Dendritic cell treated with granulocyte-macrophage colony-stimulating factor and Interleukin-4, amounts not matched to agents 40 ng/mL and 50 ng/mL, for 4 days (primary cell): ENCODE measurements at regions not wholly inside any gene's neighbourhood (a gene's known extent, or its start where the extent isn't known, plus 50 kb on each side); places are given as distances from the start of the nearest gene placed in this dataset.

ENCODE experiments used
- H3K27ac Mint-ChIP-seq: one replicate; pipeline ENCODE4 v1.8.0; 2022; ENCODE audit warnings: mild to moderate bottlenecking, mixed read lengths
- H3K27me3 Mint-ChIP-seq: one replicate; pipeline ENCODE4 v1.8.0; 2022; ENCODE audit warnings: mild to moderate bottlenecking, mixed read lengths
- H3K36me3 Mint-ChIP-seq: one replicate; pipeline ENCODE4 v1.8.0; 2022; ENCODE audit warnings: low read depth, mixed read lengths
- H3K4me1 Mint-ChIP-seq: one replicate; pipeline ENCODE4 v1.8.0; 2022; ENCODE audit warnings: low read depth, mixed read lengths
- H3K4me3 Mint-ChIP-seq: one replicate; pipeline ENCODE4 v1.8.0; 2022; ENCODE audit warnings: mild to moderate bottlenecking, moderate library complexity, mixed read lengths
- H3K9me3 Mint-ChIP-seq: one replicate; pipeline ENCODE4 v1.8.0; 2022; ENCODE audit warnings: mixed read lengths
- intact Hi-C: fragments of 100-400 bp; cut with micrococcal nuclease; formaldehyde crosslinking; loops from one replicate; pipeline ENCODE4 v1.15.0; 2022

GRCh38 chr3:135688003-135688402 lies 277.5 kb upstream of the PPP2R3A start:
- Mint-ChIP-seq H3K4me3 (no peak overlapping the region), H3K9me3 (peaks cover 9% of the 10 kb centered on the region), H3K27ac (no peak overlapping the region), H3K27me3 (no peaks in the 10 kb centered on the region), H3K36me3 (no peaks in the 10 kb centered on the region), H3K4me1 (no peaks in the 10 kb centered on the region)
- intact Hi-C loops = no loop called here

DNA sequence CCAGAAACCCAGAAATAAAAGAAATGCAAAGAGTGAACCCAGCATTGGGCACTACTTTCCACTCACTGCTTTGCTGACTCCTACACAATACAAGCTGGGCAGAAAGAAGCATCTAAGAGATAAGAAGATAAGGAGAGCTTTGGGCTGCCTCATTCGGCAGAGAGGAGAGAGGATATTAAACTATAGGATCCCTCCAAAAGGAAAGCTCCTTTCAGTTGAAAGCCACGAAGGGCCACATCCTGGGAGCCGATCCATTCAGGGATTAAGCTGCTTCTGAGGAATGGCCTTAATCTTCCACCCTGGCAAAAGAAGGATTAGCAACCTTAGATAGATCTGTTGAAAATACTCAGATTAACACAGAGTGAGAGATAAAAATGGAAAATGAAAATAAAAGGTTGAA lies 274.9 kb upstream of the PPP2R3A start:
- no peak overlapping the region for H3K4me3 Mint-ChIP-seq
- H3K36me3 Mint-ChIP-seq = no peaks in the 10 kb centered on the region
- no peaks in the 10 kb centered on the region for H3K27me3 Mint-ChIP-seq
- no peak overlapping the region for H3K27ac Mint-ChIP-seq
- H3K9me3 Mint-ChIP-seq = peaks cover 9% of the 10 kb centered on the region
- H3K4me1 Mint-ChIP-seq = no peaks in the 10 kb centered on the region
- intact Hi-C loops = no loop called here

DNA sequence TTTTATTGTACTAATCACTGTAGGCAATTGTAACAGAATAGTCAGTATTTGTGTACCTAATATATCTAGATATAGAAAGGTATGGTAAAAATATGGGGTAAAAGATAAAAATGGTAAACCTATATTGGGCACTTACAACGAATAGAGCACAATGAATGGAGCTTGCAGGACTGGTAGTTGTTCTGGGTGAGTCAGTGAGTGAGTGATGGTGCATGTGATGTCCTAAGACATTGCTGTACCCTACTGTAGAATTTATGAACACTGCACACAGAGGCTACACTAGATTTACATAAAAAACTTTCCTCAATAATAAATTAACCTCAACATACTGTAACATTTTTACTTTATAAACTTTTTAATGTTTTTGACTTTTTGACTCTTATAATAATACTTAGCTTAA lies 274.3 kb upstream of the PPP2R3A start:
- Mint-ChIP-seq H3K9me3 (peaks cover 9% of the 10 kb centered on the region), H3K36me3 (no peaks in the 10 kb centered on the region), H3K4me1 (no peaks in the 10 kb centered on the region), H3K4me3 (no peak overlapping the region), H3K27ac (no peak overlapping the region), H3K27me3 (no peaks in the 10 kb centered on the region)
- intact Hi-C loops = no loop called here

DNA sequence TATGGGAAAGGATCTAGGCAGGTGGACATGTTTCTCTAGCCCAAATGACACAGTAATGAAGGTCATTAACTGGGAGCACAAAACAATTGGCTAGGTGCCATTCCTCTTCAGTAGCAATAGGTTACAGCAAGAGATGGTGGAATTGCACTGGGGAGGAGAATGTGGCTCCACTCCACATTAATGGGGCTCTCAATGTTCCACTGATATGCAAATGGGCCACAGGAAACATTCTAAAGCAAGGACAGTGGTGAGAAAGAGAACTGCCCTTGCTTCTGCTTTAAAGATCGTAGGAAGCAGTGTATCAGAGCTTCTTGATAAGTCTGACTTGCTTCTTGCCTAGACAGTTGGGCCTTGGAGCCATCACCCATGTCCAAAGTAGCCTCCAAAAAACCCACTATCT lies 271.4 kb upstream of the PPP2R3A start:
- no peak overlapping the region for H3K27ac Mint-ChIP-seq
- no peaks in the 10 kb centered on the region for H3K9me3 Mint-ChIP-seq
- no peaks in the 10 kb centered on the region for H3K27me3 Mint-ChIP-seq
- H3K36me3 Mint-ChIP-seq = no peaks in the 10 kb centered on the region
- no peaks in the 10 kb centered on the region for H3K4me1 Mint-ChIP-seq
- no peak overlapping the region for H3K4me3 Mint-ChIP-seq
- intact Hi-C loops = no loop called here

GRCh38 chr3:135699741-135700140 lies 265.8 kb upstream of the PPP2R3A start:
- H3K27me3 Mint-ChIP-seq = no peaks in the 10 kb centered on the region
- no peaks in the 10 kb centered on the region for H3K4me1 Mint-ChIP-seq
- H3K27ac Mint-ChIP-seq = no peak overlapping the region
- no peaks in the 10 kb centered on the region for H3K36me3 Mint-ChIP-seq
- intact Hi-C loops = no loop called here
- H3K4me3 Mint-ChIP-seq = no peak overlapping the region
- no peaks in the 10 kb centered on the region for H3K9me3 Mint-ChIP-seq

- intact Hi-C loops = no loop called here
- no peak overlapping the region for H3K4me3 Mint-ChIP-seq
- no peaks in the 10 kb centered on the region for H3K36me3 Mint-ChIP-seq
- no peaks in the 10 kb centered on the region for H3K27me3 Mint-ChIP-seq
- H3K4me1 Mint-ChIP-seq = no peaks in the 10 kb centered on the region
- peaks cover 10% of the 10 kb centered on the region for H3K9me3 Mint-ChIP-seq
- H3K27ac Mint-ChIP-seq = no peak overlapping the region
Measured at GRCh38 chr3:135706758-135707375, 258.7 kb upstream of the PPP2R3A start.

DNA sequence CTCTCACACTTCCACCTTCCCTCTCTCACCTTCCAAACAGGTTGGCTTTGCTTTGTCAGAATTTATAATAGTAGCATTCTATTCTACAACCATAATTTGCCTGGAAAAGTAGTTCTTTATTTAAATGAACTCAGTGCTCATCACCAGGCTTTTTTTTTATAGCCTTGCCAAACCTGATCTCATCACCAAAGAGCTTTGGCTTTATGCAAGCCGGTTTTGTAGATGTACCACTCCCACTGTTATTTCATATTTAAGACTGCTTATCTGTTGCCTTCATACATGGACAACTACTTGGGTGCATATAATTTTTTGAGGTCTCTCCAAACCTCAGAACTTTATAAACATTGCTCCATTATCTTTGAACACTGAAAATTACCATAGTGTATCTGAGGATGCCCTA lies 246.1 kb upstream of the PPP2R3A start:
- no peaks in the 10 kb centered on the region for H3K27me3 Mint-ChIP-seq
- H3K36me3 Mint-ChIP-seq = no peaks in the 10 kb centered on the region
- no peaks in the 10 kb centered on the region for H3K4me1 Mint-ChIP-seq
- intact Hi-C loops = no loop called here
- H3K4me3 Mint-ChIP-seq = no peak overlapping the region
- peaks cover 21% of the 10 kb centered on the region for H3K9me3 Mint-ChIP-seq
- no peak overlapping the region for H3K27ac Mint-ChIP-seq

DNA sequence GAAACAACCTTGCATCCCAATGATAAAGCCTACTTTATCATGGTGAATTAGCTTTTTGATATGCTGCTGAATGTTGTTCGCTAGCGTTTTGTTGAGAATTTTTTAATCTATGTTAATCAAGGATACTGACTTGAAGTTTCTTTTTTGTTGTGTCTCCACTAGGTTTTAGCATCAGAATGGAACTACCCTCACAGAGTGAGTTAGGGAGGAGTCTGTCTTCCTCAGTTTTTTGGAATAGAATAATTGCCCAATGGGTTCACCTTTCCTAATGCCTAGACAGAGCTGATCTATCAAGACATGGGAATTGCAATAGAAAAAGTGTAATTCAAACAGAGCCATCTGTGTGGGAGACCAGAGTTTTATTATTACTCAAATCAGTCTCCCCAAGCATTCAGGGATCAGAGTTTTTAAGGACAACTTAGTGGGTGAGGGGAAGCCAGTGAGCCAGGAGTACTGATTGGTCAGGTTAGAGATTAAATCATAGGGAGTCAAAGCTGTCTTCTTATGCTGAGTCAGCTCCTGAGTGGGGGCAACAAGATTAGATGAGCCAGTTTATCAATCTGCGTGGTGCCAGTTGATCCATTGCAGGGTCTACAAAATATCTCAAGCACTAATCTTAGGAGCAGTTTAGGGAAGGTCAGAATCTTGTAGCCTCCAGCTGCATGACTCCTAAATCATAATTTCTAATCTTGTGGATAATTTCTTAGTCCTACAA lies 237.4 kb upstream of the PPP2R3A start:
- Mint-ChIP-seq H3K4me1 (no peaks in the 10 kb centered on the region), H3K4me3 (no peak overlapping the region), H3K27ac (no peak overlapping the region), H3K27me3 (no peaks in the 10 kb centered on the region), H3K9me3 (peaks cover 74% of the 10 kb centered on the region), H3K36me3 (no peaks in the 10 kb centered on the region)
- intact Hi-C loops = no loop called here

- Mint-ChIP-seq H3K27me3 (no peaks in the 10 kb centered on the region), H3K4me3 (no peak overlapping the region), H3K4me1 (no peaks in the 10 kb centered on the region), H3K27ac (no peak overlapping the region), H3K36me3 (no peaks in the 10 kb centered on the region), H3K9me3 (peaks cover 62% of the 10 kb centered on the region)
- intact Hi-C loops = no loop called here
Measured at GRCh38 chr3:135731546-135731945, 234.0 kb upstream of the PPP2R3A start.

DNA sequence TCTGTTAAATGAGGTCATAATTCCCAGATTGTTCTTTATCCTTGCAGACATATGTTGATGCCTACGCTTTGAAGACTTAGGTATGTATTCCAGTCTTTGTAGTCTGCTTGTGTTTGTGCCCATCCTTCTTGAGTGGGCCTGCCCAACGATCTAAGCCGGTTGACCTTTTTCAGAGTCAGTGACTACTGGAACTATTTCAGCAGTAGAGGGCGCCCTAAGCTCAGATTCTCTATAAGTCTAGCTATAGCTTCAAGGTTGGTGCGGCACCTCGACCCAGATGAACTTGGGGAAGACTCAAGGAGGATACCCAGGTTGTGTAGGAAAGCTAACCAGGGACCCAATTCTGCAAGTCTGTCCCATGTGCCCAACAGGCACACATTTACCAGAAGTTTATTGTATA lies 228.8 kb upstream of the PPP2R3A start:
- intact Hi-C loops = no loop called here
- H3K4me1 Mint-ChIP-seq = no peaks in the 10 kb centered on the region

GRCh38 chr3:135739779-135740178 lies 225.7 kb upstream of the PPP2R3A start:
- intact Hi-C loops = no loop called here
- Mint-ChIP-seq H3K27me3 (no peaks in the 10 kb centered on the region), H3K27ac (no peak overlapping the region)

More for the DNA sequence above, 228.8 kb upstream of the PPP2R3A start:
- peaks cover 58% of the 10 kb centered on the region for H3K9me3 Mint-ChIP-seq
- no peaks in the 10 kb centered on the region for H3K36me3 Mint-ChIP-seq
- H3K27me3 Mint-ChIP-seq = no peaks in the 10 kb centered on the region
- no peak overlapping the region for H3K27ac Mint-ChIP-seq
- no peak overlapping the region for H3K4me3 Mint-ChIP-seq

GRCh38 chr3:135740211-135740610 lies 225.3 kb upstream of the PPP2R3A start:
- Mint-ChIP-seq H3K27ac (no peak overlapping the region), H3K36me3 (no peaks in the 10 kb centered on the region), H3K4me1 (no peaks in the 10 kb centered on the region), H3K27me3 (no peaks in the 10 kb centered on the region), H3K9me3 (peaks cover 52% of the 10 kb centered on the region), H3K4me3 (no peak overlapping the region)
- intact Hi-C loops = no loop called here

More at GRCh38 chr3:135739779-135740178, 225.7 kb upstream of the PPP2R3A start:
- Mint-ChIP-seq H3K9me3 (peaks cover 56% of the 10 kb centered on the region), H3K36me3 (no peaks in the 10 kb centered on the region), H3K4me1 (no peaks in the 10 kb centered on the region), H3K4me3 (no peak overlapping the region)

DNA sequence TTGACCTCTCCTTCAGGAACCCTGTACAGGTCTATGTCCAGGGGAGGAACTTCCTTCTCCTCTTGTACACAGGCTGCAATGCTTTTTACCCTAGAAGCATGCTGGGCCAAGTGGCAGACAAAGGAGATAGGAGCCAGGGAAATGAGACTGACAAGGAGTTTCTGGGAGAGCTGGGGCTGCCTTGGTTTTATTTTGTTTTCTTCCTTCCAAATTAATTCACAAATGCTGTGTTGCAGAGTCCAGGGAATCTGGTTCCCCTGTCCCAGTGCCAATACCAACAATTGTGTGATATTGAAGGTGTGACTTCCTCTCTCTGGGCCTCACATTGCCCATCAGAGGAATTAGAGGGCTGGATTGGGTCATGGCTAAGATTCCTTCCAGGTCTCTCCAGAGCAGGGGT lies 224.8 kb upstream of the PPP2R3A start:
- Mint-ChIP-seq H3K4me3 (no peak overlapping the region), H3K9me3 (peaks cover 47% of the 10 kb centered on the region), H3K36me3 (no peaks in the 10 kb centered on the region), H3K27ac (no peak overlapping the region), H3K27me3 (no peaks in the 10 kb centered on the region), H3K4me1 (no peaks in the 10 kb centered on the region)
- intact Hi-C loops = no loop called here

- Mint-ChIP-seq H3K27me3 (no peaks in the 10 kb centered on the region), H3K27ac (no peak overlapping the region), H3K36me3 (no peaks in the 10 kb centered on the region), H3K4me1 (no peaks in the 10 kb centered on the region), H3K4me3 (no peak overlapping the region), H3K9me3 (peaks cover 17% of the 10 kb centered on the region)
- intact Hi-C loops = no loop called here
Measured at GRCh38 chr3:135751991-135752390, 213.5 kb upstream of the PPP2R3A start.

GRCh38 chr3:135752851-135753250 lies 212.7 kb upstream of the PPP2R3A start:
- Mint-ChIP-seq H3K9me3 (peaks cover 17% of the 10 kb centered on the region), H3K4me3 (no peak overlapping the region), H3K27ac (no peak overlapping the region), H3K36me3 (no peaks in the 10 kb centered on the region), H3K4me1 (no peaks in the 10 kb centered on the region), H3K27me3 (no peaks in the 10 kb centered on the region)
- intact Hi-C loops = no loop called here
